GM18519 (cell line): ENCODE measurements at regions not wholly inside any gene's neighbourhood (a gene's known extent, or its start where the extent isn't known, plus 50 kb on each side); places are given as distances from the start of the nearest gene placed in this dataset.

ENCODE experiments used
- ATAC-seq: cut with Tn5 transposase; IDR thresholded peaks from one replicate; pipeline ENCODE4 v1.9.1; 2021; ENCODE audit warnings: mild to moderate bottlenecking, moderate library complexity; ENCODE audit not compliant: unreplicated experiment, low FRiP score

GRCh38 chr1:199644912-199645311 lies 382.6 kb upstream of the NR5A2 start:
- ATAC-seq: no peak

- ATAC-seq: no peak
These were observed 380.7 kb upstream of the NR5A2 start for GRCh38 chr1:199646761-199647160.

GRCh38 chr1:199657449-199657848 lies 370.1 kb upstream of the NR5A2 start:
- ATAC-seq: no peak

GRCh38 chr1:199660071-199660470 lies 367.4 kb upstream of the NR5A2 start:
- ATAC-seq: no peak

GRCh38 chr1:199665371-199665770 lies 362.1 kb upstream of the NR5A2 start:
- ATAC-seq: no peak

- ATAC-seq: no peak
These were observed 360.4 kb upstream of the NR5A2 start for GRCh38 chr1:199667089-199667488.

- no peak for ATAC-seq
These were observed 357.6 kb upstream of the NR5A2 start for GRCh38 chr1:199669916-199670315.

- ATAC-seq: no peak
These were observed 355.8 kb upstream of the NR5A2 start for GRCh38 chr1:199671684-199672083.

GRCh38 chr1:199675937-199676336 lies 351.6 kb upstream of the NR5A2 start:
- no peak for ATAC-seq

GRCh38 chr1:199678771-199679170 lies 348.7 kb upstream of the NR5A2 start:
- no peak for ATAC-seq

- ATAC-seq: no peak
These were observed 345.4 kb upstream of the NR5A2 start for GRCh38 chr1:199682081-199682480.

- ATAC-seq: peak; percentile 92
These were observed 342.7 kb upstream of the NR5A2 start for GRCh38 chr1:199684686-199685273.

GRCh38 chr1:199685369-199685768 lies 342.1 kb upstream of the NR5A2 start:
- ATAC-seq: no peak

- no peak for ATAC-seq
These were observed 340.2 kb upstream of the NR5A2 start for GRCh38 chr1:199687321-199687720.

GRCh38 chr1:199688133-199688676 lies 339.3 kb upstream of the NR5A2 start:
- no peak for ATAC-seq

GRCh38 chr1:199688774-199689173 lies 338.7 kb upstream of the NR5A2 start:
- no peak for ATAC-seq

GRCh38 chr1:199690496-199690895 lies 337.0 kb upstream of the NR5A2 start:
- ATAC-seq: no peak

GRCh38 chr1:199691540-199691939 lies 336.0 kb upstream of the NR5A2 start:
- no peak for ATAC-seq

- ATAC-seq: no peak
These were observed 333.8 kb upstream of the NR5A2 start for GRCh38 chr1:199693724-199694123.

- no peak for ATAC-seq
These were observed 331.3 kb upstream of the NR5A2 start for GRCh38 chr1:199696225-199696624.

- ATAC-seq: no peak
These were observed 329.3 kb upstream of the NR5A2 start for GRCh38 chr1:199698222-199698621.

GRCh38 chr1:199700551-199700950 lies 327.0 kb upstream of the NR5A2 start:
- no peak for ATAC-seq

- no peak for ATAC-seq
These were observed 325.8 kb upstream of the NR5A2 start for GRCh38 chr1:199701726-199702125.
